HepG2 (cell line): ENCODE measurements at regions not wholly inside any gene's neighbourhood (a gene's known extent, or its start where the extent isn't known, plus 50 kb on each side); places are given as distances from the start of the nearest gene placed in this dataset.

Experiments used
- ATAC-seq: fragments of 200-7000 bp; cut with Tn5 transposase; 3 replicates; pipeline ENCODE4 v1.9.1; 2020; ENCODE audit warnings: mild to moderate bottlenecking, moderate library complexity
- BruUV-seq: library from RNA; stranded (reverse); fragments of 400-500 nt; replicated peaks from 2 replicates; lab custom pipeline; 2021; lab: Mats Ljungman, UMichigan
- CTCF ChIA-PET: fragments of 300-600 bp; formaldehyde crosslinking; extraction: SDS; loops from one replicate; lab custom pipeline; 2021; ENCODE audit warnings: low total read pairs, inconsistent platforms, low intra/inter-chr PET ratio; lab: Yijun Ruan, JAX
- POLR2A ChIA-PET: fragments of 350-600 bp; sonication (Branson Sonifier 250); formaldehyde crosslinking; loops from one replicate; lab custom pipeline; 2020; ENCODE audit warnings: antibody characterized with exemption, inconsistent platforms; lab: Yijun Ruan, JAX
- DNase-seq: peaks from one replicate; pipeline ENCODE4 v3.0.0-alpha.2; 2015; ENCODE audit warnings: low spot score
- FAIRE-seq: peaks from 3 replicates; lab custom pipeline; 2011; peaks lifted over from hg19 to GRCh38; lab: Jason Lieb, UNC
- H2AFZ ChIP-seq: one replicate; pipeline ENCODE4 v1.6.1; 2011; ENCODE audit warnings: low read length, inconsistent platforms
- H3K27ac ChIP-seq: fragments of 300-600 bp; 3 replicates; pipeline ENCODE4 v1.8.0; 2011; ENCODE audit warnings: mixed run types, mild to moderate bottlenecking, mixed read lengths, low read length, inconsistent platforms; ENCODE audit not compliant: insufficient read depth; ENCODE audit errors: extremely low read length
- H3K27me3 ChIP-seq, 2 experiments: fragments of 200-600 bp in 1 of 2; 2 replicates in 1 of 2; 3 replicates in 1 of 2; pipeline versions ENCODE4 v1.6.0 to v1.8.0; 2011; ENCODE audit warnings: low read length in 2 of 2, mild to moderate bottlenecking in 2 of 2, moderate library complexity in 2 of 2, inconsistent platforms in 1 of 2; ENCODE audit not compliant: insufficient read depth in 2 of 2, control insufficient read depth in 1 of 2
- H3K36me3 ChIP-seq, 2 experiments: fragments of 200-600 bp in 1 of 2; replicated peaks in 1 of 2; 2 replicates in 1 of 2; 3 replicates in 1 of 2; pipeline versions ENCODE4 v1.5.1 to v1.8.0; 2011; ENCODE audit warnings: low read length in 2 of 2, inconsistent platforms in 1 of 2; ENCODE audit not compliant: insufficient read depth in 2 of 2, control insufficient read depth in 1 of 2
- H3K4me1 ChIP-seq: 2 replicates; pipeline ENCODE4 v1.5.1; 2012; ENCODE audit warnings: low read length, inconsistent platforms; ENCODE audit not compliant: insufficient read depth
- H3K4me2 ChIP-seq: 2 replicates; pipeline ENCODE4 v1.6.0; 2011; ENCODE audit warnings: low read depth, low read length, inconsistent platforms
- H3K4me3 ChIP-seq, 3 experiments: fragments of 200-600 bp in 1 of 3; sonication (generic), shearing (Covaris generic) in 1 of 3; replicated peaks in 1 of 3; 2 replicates each; pipeline ENCODE4 v1.5.1; 2011 to 2016; ENCODE audit warnings: low read length in 3 of 3, inconsistent platforms in 2 of 3, low read depth in 2 of 3, mild to moderate bottlenecking in 2 of 3, control low read depth in 1 of 3, mixed read lengths in 1 of 3; ENCODE audit not compliant: insufficient read depth in 1 of 3
- H3K79me2 ChIP-seq: one replicate; pipeline ENCODE4 v1.6.1; 2011; ENCODE audit warnings: low read length, inconsistent platforms; ENCODE audit not compliant: insufficient read depth
- H3K9ac ChIP-seq: 2 replicates; pipeline ENCODE4 v1.6.0; 2011; ENCODE audit warnings: mild to moderate bottlenecking, low read depth, low read length, inconsistent platforms; ENCODE audit not compliant: insufficient read depth
- H3K9me3 ChIP-seq: 2 replicates; pipeline ENCODE4 v1.5.1; 2012; ENCODE audit warnings: mild to moderate bottlenecking, low read length
- H4K20me1 ChIP-seq: 2 replicates; pipeline ENCODE4 v1.6.0; 2011; ENCODE audit warnings: inconsistent platforms, mild to moderate bottlenecking, low read length, moderate library complexity; ENCODE audit not compliant: insufficient read depth
- HNF4A ChIP-seq: sonication (generic); formaldehyde crosslinking; IDR thresholded peaks from 2 replicates; pipeline ENCODE4 v1.4.0; 2020; ENCODE audit warnings: missing genetic modification reagents
- HNF4G ChIP-seq, 2 experiments: sonication (generic) in 1 of 2; formaldehyde crosslinking in 1 of 2; IDR thresholded peaks; 2 replicates each; pipeline versions ENCODE4 v1.4.0 to v1.6.1; 2011 to 2020; ENCODE audit warnings: borderline replicate concordance in 2 of 2, low read depth in 2 of 2, mild to moderate bottlenecking in 2 of 2, low read length in 1 of 2, missing genetic modification reagents in 1 of 2, moderate library complexity in 1 of 2
- KAT2B ChIP-seq: fragments of 150-350 bp; IDR thresholded peaks from 2 replicates; pipeline ENCODE4 v1.6.1; 2014; ENCODE audit warnings: low read depth, low read length, borderline replicate concordance
- KDM6A ChIP-seq: IDR thresholded peaks from 2 replicates; pipeline ENCODE4 v1.6.1; 2016; ENCODE audit warnings: low read depth
- NCOR1 ChIP-seq: fragments of 200-600 bp; sonication (generic); IDR thresholded peaks from 2 replicates; pipeline ENCODE4 v1.7.0; 2017; ENCODE audit warnings: antibody characterized with exemption, low read length, borderline replicate concordance
- PHF21A ChIP-seq: sonication (generic); formaldehyde crosslinking; IDR thresholded peaks from 2 replicates; pipeline ENCODE4 v1.5.0; 2020; ENCODE audit warnings: mild to moderate bottlenecking, missing genetic modification reagents
- RXRA ChIP-seq: sonication (generic); formaldehyde crosslinking; IDR thresholded peaks from 2 replicates; pipeline ENCODE4 v1.5.1; 2020; ENCODE audit warnings: missing genetic modification reagents
- TARDBP ChIP-seq: sonication (generic); formaldehyde crosslinking; IDR thresholded peaks from 2 replicates; pipeline ENCODE4 v1.8.0; 2022; ENCODE audit warnings: mild to moderate bottlenecking, missing genetic modification reagents
- TBX2 ChIP-seq: sonication (generic); formaldehyde crosslinking; IDR thresholded peaks from 2 replicates; pipeline ENCODE4 v1.5.0; 2020; ENCODE audit warnings: missing genetic modification reagents, mild to moderate bottlenecking, borderline replicate concordance
- ZFY ChIP-seq: sonication (generic); formaldehyde crosslinking; IDR thresholded peaks from 2 replicates; pipeline ENCODE4 v1.4.0; 2020; ENCODE audit warnings: missing genetic modification reagents
- ZNF552 ChIP-seq: sonication (generic); formaldehyde crosslinking; IDR thresholded peaks from 2 replicates; pipeline ENCODE4 v1.9.0; 2022; ENCODE audit warnings: missing genetic modification reagents, mild to moderate bottlenecking, borderline replicate concordance
- ZNF780A ChIP-seq: sonication (generic); formaldehyde crosslinking; IDR thresholded peaks from 2 replicates; pipeline ENCODE4 v1.8.0; 2022; ENCODE audit warnings: mild to moderate bottlenecking, missing genetic modification reagents, moderate library complexity
- WGBS: methylation state at CpG from one replicate; pipeline ENCODE4 v1.1.6; 2017; ENCODE audit warnings: low lambda C conversion rate; 5-methylcytosine and 5-hydroxymethylcytosine counted together
- in situ Hi-C: cut with HindIII; loops from 2 replicates; pipeline ENCODE4 v1.10.0; 2017; ENCODE audit warnings: low pct_unique_long_range_greater_than_20kb; ENCODE audit not compliant: extremely low pct_ligation_motif_present
- intact Hi-C: fragments of 100-400 bp; cut with micrococcal nuclease; formaldehyde crosslinking; loops from one replicate; pipeline ENCODE4 v1.10.0; 2022; ENCODE audit not compliant: unreplicated experiment
- TF ChIP-seq, protein P1 (sequence below): sonication (generic); formaldehyde crosslinking; IDR thresholded peaks from 2 replicates; pipeline ENCODE4 v1.4.0; 2020; ENCODE audit warnings: missing genetic modification reagents, borderline replicate concordance
- TF ChIP-seq, protein P2 (sequence below): IDR thresholded peaks from 2 replicates; pipeline ENCODE4 v1.6.1; 2012; ENCODE audit warnings: inconsistent platforms
- TF ChIP-seq, protein P3 (sequence below): sonication (generic); formaldehyde crosslinking; IDR thresholded peaks from 2 replicates; pipeline ENCODE4 v1.4.0; 2020; ENCODE audit warnings: missing genetic modification reagents
- TF ChIP-seq, protein P4 (sequence below): sonication (generic); formaldehyde crosslinking; IDR thresholded peaks from 2 replicates; pipeline ENCODE4 v1.4.0; 2020; ENCODE audit warnings: missing genetic modification reagents

DNA sequence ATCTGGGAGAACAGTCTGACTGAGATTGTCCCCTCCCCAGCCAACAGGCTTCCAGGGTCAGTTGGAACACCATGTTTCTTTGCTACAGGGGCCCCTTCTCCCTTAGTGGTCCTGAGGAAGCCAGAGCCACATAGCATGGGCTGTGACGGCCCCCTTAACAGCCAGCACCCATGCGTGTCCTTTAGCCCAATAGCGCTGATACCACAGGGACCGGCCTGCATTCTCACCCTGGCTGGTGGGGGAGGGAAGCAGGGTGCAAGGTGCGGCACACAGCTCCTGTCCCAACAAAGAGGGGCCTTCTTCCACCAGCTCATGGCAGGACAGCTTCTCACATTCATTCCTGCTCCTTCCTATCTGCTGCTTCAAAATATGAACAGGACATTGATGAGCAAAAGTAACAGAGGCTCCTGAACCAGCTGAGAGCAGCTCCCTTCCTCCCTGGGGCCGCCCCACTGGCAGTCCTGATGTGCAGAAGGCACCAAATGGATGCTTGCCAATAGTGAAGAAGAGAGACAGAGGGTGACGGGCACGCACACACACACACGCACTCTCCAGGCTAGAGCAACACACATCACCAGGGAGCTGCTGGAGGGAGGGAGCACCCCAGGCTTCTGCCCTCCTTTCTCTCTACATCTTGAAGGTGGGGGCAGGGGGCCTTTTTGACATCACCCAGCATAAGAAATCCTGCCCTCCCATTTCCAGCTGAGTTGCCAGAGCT, 99.4 kb downstream of the CRYAA start:
- H3K4me2 ChIP-seq: peak overlapping the region; percentile 43
- ATAC-seq: peak; percentile 62
- intact Hi-C loops (no loop called here), in situ Hi-C loops (no loop called here)
- H3K27ac ChIP-seq: no peak overlapping the region
- no TSS peak for BruUV-seq
- H2AFZ ChIP-seq: no peak overlapping the region
- H3K79me2 ChIP-seq: no peaks in the 10 kb centered on the region
- H3K4me1 ChIP-seq: peaks cover 58% of the 10 kb centered on the region
- FAIRE-seq: peak; percentile 48
- ChIA-PET CTCF (no interaction called here), POLR2A (interaction anchor here (0.9 to 3.3 kb wide), 4 partner anchors 15 to 76 kb away, joined by 3 to 17 read pairs (median 4); no protein-coding TSS in a partner anchor)
- no peaks in the 10 kb centered on the region for H4K20me1 ChIP-seq
- 0% methylated on average over 6 of the region's 9 CpGs for WGBS
- H3K9ac ChIP-seq: no peak overlapping the region
- peak overlapping the region in 1 of 3 experiments; percentile 13; a peak in 1 of 6 replicates for H3K4me3 ChIP-seq
- no peaks in the 10 kb centered on the region for H3K9me3 ChIP-seq
- H3K27me3 ChIP-seq: peaks cover 1 to 12% of the 10 kb centered on the region in 2 experiments; a peak in 3 of 5 replicates
- H3K36me3 ChIP-seq: no peaks in the 10 kb centered on the region
- DNase-seq: peak; percentile 39
- TF ChIP-seq ZFY (CRISPR knock-in tag) (peak; percentile 24; the same call in 1 of the 2 replicates), KAT2B (no peak), KDM6A (CRISPR knock-in tag) (0 out of 2 replicates have a peak, but pooled peaks have one; percentile 31), RXRA (CRISPR knock-in tag) (0 out of 2 replicates have a peak, but pooled peaks have one; percentile 14), ZNF780A (CRISPR knock-in tag) (no peak), ZNF552 (no peak), HNF4A (CRISPR knock-in tag) (peak; percentile 77), TBX2 (peak; percentile 27; the same call in 1 of the 2 replicates), NCOR1 (peak; percentile 40; the same call in 1 of the 2 replicates), HNF4G (IDR thresholded peaks at IDR 0.05; ENCODE audit: borderline replicate concordance, low read depth, low read length) (0 out of 2 replicates have a peak, but pooled peaks have one; percentile 15), HNF4G (CRISPR knock-in tag; IDR thresholded peaks at IDR 0.05; ENCODE audit: borderline replicate concordance, low read depth) (no peak), PHF21A (CRISPR knock-in tag) (0 out of 2 replicates have a peak, but pooled peaks have one; percentile 37), TARDBP (CRISPR knock-in tag) (0 out of 2 replicates have a peak, but pooled peaks have one; percentile 21)
- TF ChIP-seq, protein P1, sequence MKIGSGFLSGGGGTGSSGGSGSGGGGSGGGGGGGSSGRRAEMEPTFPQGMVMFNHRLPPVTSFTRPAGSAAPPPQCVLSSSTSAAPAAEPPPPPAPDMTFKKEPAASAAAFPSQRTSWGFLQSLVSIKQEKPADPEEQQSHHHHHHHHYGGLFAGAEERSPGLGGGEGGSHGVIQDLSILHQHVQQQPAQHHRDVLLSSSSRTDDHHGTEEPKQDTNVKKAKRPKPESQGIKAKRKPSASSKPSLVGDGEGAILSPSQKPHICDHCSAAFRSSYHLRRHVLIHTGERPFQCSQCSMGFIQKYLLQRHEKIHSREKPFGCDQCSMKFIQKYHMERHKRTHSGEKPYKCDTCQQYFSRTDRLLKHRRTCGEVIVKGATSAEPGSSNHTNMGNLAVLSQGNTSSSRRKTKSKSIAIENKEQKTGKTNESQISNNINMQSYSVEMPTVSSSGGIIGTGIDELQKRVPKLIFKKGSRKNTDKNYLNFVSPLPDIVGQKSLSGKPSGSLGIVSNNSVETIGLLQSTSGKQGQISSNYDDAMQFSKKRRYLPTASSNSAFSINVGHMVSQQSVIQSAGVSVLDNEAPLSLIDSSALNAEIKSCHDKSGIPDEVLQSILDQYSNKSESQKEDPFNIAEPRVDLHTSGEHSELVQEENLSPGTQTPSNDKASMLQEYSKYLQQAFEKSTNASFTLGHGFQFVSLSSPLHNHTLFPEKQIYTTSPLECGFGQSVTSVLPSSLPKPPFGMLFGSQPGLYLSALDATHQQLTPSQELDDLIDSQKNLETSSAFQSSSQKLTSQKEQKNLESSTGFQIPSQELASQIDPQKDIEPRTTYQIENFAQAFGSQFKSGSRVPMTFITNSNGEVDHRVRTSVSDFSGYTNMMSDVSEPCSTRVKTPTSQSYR (CRISPR knock-in tag): peak; percentile 90
- TF ChIP-seq, protein P2, sequence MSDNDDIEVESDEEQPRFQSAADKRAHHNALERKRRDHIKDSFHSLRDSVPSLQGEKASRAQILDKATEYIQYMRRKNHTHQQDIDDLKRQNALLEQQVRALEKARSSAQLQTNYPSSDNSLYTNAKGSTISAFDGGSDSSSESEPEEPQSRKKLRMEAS: peak; percentile 20; the same call in 1 of the 2 replicates
- TF ChIP-seq, protein P3, sequence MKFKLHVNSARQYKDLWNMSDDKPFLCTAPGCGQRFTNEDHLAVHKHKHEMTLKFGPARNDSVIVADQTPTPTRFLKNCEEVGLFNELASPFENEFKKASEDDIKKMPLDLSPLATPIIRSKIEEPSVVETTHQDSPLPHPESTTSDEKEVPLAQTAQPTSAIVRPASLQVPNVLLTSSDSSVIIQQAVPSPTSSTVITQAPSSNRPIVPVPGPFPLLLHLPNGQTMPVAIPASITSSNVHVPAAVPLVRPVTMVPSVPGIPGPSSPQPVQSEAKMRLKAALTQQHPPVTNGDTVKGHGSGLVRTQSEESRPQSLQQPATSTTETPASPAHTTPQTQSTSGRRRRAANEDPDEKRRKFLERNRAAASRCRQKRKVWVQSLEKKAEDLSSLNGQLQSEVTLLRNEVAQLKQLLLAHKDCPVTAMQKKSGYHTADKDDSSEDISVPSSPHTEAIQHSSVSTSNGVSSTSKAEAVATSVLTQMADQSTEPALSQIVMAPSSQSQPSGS (CRISPR knock-in tag): 0 out of 2 replicates have a peak, but pooled peaks have one; percentile 19
- TF ChIP-seq, protein P4, sequence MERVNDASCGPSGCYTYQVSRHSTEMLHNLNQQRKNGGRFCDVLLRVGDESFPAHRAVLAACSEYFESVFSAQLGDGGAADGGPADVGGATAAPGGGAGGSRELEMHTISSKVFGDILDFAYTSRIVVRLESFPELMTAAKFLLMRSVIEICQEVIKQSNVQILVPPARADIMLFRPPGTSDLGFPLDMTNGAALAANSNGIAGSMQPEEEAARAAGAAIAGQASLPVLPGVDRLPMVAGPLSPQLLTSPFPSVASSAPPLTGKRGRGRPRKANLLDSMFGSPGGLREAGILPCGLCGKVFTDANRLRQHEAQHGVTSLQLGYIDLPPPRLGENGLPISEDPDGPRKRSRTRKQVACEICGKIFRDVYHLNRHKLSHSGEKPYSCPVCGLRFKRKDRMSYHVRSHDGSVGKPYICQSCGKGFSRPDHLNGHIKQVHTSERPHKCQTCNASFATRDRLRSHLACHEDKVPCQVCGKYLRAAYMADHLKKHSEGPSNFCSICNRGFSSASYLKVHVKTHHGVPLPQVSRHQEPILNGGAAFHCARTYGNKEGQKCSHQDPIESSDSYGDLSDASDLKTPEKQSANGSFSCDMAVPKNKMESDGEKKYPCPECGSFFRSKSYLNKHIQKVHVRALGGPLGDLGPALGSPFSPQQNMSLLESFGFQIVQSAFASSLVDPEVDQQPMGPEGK (CRISPR knock-in tag): peak; percentile 48; the same call in 1 of the 2 replicates
